ENCODE measurements at regions not wholly inside any gene's neighbourhood (a gene's known extent, or its start where the extent isn't known, plus 50 kb on each side); places are given as distances from the start of the nearest gene placed in this dataset.

DNA sequence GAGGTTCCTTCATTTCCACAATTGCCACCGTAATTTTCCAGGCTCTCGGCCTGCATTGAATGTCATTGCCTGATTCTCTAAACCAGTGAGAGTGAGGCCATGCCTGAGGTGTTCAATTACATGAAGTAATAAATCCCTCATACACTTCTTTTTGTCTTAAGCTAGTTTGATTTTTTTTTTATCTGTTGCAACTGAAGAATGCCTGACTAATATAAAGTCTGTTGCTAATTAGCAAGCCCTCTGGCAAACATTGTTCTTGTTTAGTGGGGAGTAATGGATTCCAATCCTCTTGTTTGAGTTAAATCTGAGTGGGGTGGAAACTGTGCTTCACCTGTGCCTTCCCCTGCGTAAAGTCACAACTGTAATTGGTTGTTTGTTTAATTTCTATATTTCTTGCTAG, 338.1 kb upstream of the ATP10B start:
- no peaks in the 10 kb centered on the region for H3K27me3 ChIP-seq (ENCODE audit: control insufficient read depth, insufficient read depth, low read length)
- no peak for ATAC-seq (ENCODE audit: low read depth in 2 of 2)
- no peaks in the 10 kb centered on the region for H3K9me3 ChIP-seq (ENCODE audit: control insufficient read depth in 2 of 2, low read length in 2 of 2)
- no peak overlapping the region for H3K4me3 ChIP-seq (ENCODE audit: low read depth, low read length)
- Mint-ChIP-seq H3K9me3 (no peaks in the 10 kb centered on the region), H3K27me3 (no peaks in the 10 kb centered on the region), H3K27ac (no peak overlapping the region), H3K4me3 (no peak overlapping the region), H3K36me3 (no peaks in the 10 kb centered on the region), H3K4me1 (no peaks in the 10 kb centered on the region)
- DNase-seq, result no peak
- no peak overlapping the region for H3K27ac ChIP-seq (ENCODE audit: insufficient read depth, low read length, poor library complexity, severe bottlenecking)
- no peaks in the 10 kb centered on the region for H3K36me3 ChIP-seq (ENCODE audit: control insufficient read depth, insufficient read depth, low read length)
- no peaks in the 10 kb centered on the region for H3K4me1 ChIP-seq (ENCODE audit: control insufficient read depth, insufficient read depth, low read length, poor library complexity, severe bottlenecking)

DNA sequence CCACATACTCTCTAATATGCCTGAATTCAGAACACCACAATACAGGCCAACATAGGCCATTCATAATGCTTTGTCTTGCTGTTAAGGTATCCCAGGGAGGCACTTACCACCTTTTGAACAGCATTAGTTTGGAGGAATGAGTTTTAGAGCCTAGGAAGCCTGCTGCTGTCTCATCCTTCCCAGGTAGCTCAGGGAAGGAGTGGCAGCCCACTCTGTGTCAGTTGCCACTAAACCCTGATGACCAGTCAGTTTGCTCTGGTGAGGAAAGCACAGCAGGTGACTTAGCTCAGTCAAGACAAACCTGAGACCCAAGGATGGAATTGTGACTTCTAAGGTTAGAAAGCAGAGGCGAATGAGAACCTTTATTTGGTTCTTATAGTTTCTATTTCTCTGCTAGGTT, 337.4 kb upstream of the ATP10B start:
- no peaks in the 10 kb centered on the region for H3K4me1 ChIP-seq (ENCODE audit: control insufficient read depth, insufficient read depth, low read length, poor library complexity, severe bottlenecking)
- H3K27me3 ChIP-seq (ENCODE audit: control insufficient read depth, insufficient read depth, low read length), result no peaks in the 10 kb centered on the region
- H3K27me3 Mint-ChIP-seq, result no peaks in the 10 kb centered on the region
- H3K4me1 Mint-ChIP-seq, result no peaks in the 10 kb centered on the region
- H3K4me3 ChIP-seq (ENCODE audit: low read depth, low read length), result no peak overlapping the region
- H3K36me3 ChIP-seq (ENCODE audit: control insufficient read depth, insufficient read depth, low read length), result no peaks in the 10 kb centered on the region
- no peak overlapping the region for H3K27ac Mint-ChIP-seq
- DNase-seq (no peak), ATAC-seq (ENCODE audit: low read depth in 2 of 2) (no peak)
- H3K9me3 ChIP-seq (ENCODE audit: control insufficient read depth in 2 of 2, low read length in 2 of 2), result no peaks in the 10 kb centered on the region
- no peaks in the 10 kb centered on the region for H3K36me3 Mint-ChIP-seq
- no peak overlapping the region for H3K27ac ChIP-seq (ENCODE audit: insufficient read depth, low read length, poor library complexity, severe bottlenecking)
- H3K9me3 Mint-ChIP-seq, result no peaks in the 10 kb centered on the region
- no peak overlapping the region for H3K4me3 Mint-ChIP-seq

DNA sequence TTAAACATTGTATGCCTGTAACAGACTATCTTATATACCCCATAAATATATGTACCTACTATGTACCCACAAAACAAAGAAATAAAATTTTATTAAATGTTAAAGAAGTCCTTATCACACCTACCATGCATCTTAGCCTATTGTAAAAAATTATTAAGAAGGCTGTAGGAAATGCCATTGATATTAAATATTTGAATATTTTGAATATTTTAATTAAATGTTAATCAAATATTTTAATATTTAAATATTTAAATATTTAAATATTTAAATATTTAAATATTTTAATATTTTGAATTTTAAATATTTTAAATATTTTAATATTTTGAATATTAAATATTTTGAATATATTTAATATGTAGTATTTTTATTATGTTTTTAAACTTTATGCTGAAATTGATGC, 331.5 kb upstream of the ATP10B start:
- Histone ChIP-seq H3K27ac (ENCODE audit: insufficient read depth, low read length, poor library complexity, severe bottlenecking) (no peak overlapping the region), H3K4me3 (ENCODE audit: low read depth, low read length) (no peak overlapping the region), H3K27me3 (ENCODE audit: control insufficient read depth, insufficient read depth, low read length) (no peaks in the 10 kb centered on the region), H3K4me1 (ENCODE audit: control insufficient read depth, insufficient read depth, low read length, poor library complexity, severe bottlenecking) (no peaks in the 10 kb centered on the region), H3K36me3 (ENCODE audit: control insufficient read depth, insufficient read depth, low read length) (no peaks in the 10 kb centered on the region), H3K9me3 (ENCODE audit: control insufficient read depth in 2 of 2, low read length in 2 of 2) (no peaks in the 10 kb centered on the region)
- ATAC-seq (ENCODE audit: low read depth in 2 of 2) (no peak), DNase-seq (no peak)
- Mint-ChIP-seq H3K4me1 (no peaks in the 10 kb centered on the region), H3K4me3 (no peak overlapping the region), H3K36me3 (no peaks in the 10 kb centered on the region), H3K27me3 (no peaks in the 10 kb centered on the region), H3K27ac (no peak overlapping the region), H3K9me3 (peaks cover 0 to 5% (median 0%) of the 10 kb centered on the region in 7 donors)

DNA sequence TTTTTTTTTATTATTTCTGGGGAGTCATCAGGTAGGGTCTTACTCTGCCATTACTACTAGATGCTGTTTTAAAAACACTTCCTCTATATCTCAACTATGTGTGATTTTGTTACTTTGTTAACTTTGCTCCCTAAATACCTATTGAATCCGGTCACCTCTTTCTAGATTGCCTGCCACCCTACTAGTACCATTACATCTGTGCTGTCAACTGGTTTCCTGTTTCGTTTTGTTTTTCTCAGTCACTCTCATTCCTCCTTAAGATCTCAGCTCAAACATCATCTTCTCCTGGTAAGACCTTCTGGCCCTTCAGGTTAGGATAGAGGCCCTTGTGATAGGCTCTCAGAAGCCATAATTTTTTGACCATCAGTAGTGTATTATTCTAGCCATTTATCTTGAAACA, 324.2 kb upstream of the ATP10B start:
- Mint-ChIP-seq H3K4me1 (no peaks in the 10 kb centered on the region), H3K36me3 (no peaks in the 10 kb centered on the region), H3K4me3 (no peak overlapping the region), H3K27me3 (no peaks in the 10 kb centered on the region), H3K9me3 (peaks cover 0 to 5% (median 1%) of the 10 kb centered on the region in 7 donors), H3K27ac (no peak overlapping the region)
- H3K4me3 ChIP-seq (ENCODE audit: low read depth, low read length), result no peak overlapping the region
- no peak for DNase-seq
- ATAC-seq (ENCODE audit: low read depth in 2 of 2), result no peak
- no peaks in the 10 kb centered on the region for H3K27me3 ChIP-seq (ENCODE audit: control insufficient read depth, insufficient read depth, low read length)
- no peaks in the 10 kb centered on the region for H3K36me3 ChIP-seq (ENCODE audit: control insufficient read depth, insufficient read depth, low read length)
- H3K9me3 ChIP-seq (ENCODE audit: control insufficient read depth in 2 of 2, low read length in 2 of 2), result no peaks in the 10 kb centered on the region
- no peak overlapping the region for H3K27ac ChIP-seq (ENCODE audit: insufficient read depth, low read length, poor library complexity, severe bottlenecking)
- H3K4me1 ChIP-seq (ENCODE audit: control insufficient read depth, insufficient read depth, low read length, poor library complexity, severe bottlenecking), result no peaks in the 10 kb centered on the region

DNA sequence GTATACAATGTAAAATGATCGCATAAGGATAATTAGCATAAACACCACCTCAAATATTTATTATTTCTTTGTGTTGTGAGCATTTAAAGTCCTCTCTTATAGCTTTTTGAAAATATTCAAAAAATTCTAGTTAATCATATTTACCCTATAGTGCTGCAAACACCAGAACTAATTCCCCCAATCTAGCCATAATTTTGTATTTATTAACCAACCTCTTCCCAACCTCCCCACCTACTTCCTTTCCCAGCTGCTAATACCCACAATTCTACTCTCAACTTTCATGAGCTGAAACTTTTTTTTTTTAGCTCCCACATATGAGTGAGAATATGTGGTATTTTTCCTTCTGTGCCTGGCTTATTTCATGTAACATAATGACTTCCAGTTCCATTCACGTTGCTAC, 317.8 kb upstream of the ATP10B start:
- ATAC-seq (ENCODE audit: low read depth in 2 of 2) (no peak), DNase-seq (no peak)
- Mint-ChIP-seq H3K36me3 (no peaks in the 10 kb centered on the region), H3K4me1 (no peaks in the 10 kb centered on the region), H3K27me3 (no peaks in the 10 kb centered on the region), H3K9me3 (peaks cover 0 to 1% (median 0%) of the 10 kb centered on the region in 7 donors), H3K27ac (no peak overlapping the region), H3K4me3 (no peak overlapping the region)
- no peaks in the 10 kb centered on the region for H3K4me1 ChIP-seq (ENCODE audit: control insufficient read depth, insufficient read depth, low read length, poor library complexity, severe bottlenecking)
- no peaks in the 10 kb centered on the region for H3K9me3 ChIP-seq (ENCODE audit: control insufficient read depth in 2 of 2, low read length in 2 of 2)
- no peak overlapping the region for H3K4me3 ChIP-seq (ENCODE audit: low read depth, low read length)
- no peak overlapping the region for H3K27ac ChIP-seq (ENCODE audit: insufficient read depth, low read length, poor library complexity, severe bottlenecking)
- no peaks in the 10 kb centered on the region for H3K36me3 ChIP-seq (ENCODE audit: control insufficient read depth, insufficient read depth, low read length)
- H3K27me3 ChIP-seq (ENCODE audit: control insufficient read depth, insufficient read depth, low read length), result no peaks in the 10 kb centered on the region

DNA sequence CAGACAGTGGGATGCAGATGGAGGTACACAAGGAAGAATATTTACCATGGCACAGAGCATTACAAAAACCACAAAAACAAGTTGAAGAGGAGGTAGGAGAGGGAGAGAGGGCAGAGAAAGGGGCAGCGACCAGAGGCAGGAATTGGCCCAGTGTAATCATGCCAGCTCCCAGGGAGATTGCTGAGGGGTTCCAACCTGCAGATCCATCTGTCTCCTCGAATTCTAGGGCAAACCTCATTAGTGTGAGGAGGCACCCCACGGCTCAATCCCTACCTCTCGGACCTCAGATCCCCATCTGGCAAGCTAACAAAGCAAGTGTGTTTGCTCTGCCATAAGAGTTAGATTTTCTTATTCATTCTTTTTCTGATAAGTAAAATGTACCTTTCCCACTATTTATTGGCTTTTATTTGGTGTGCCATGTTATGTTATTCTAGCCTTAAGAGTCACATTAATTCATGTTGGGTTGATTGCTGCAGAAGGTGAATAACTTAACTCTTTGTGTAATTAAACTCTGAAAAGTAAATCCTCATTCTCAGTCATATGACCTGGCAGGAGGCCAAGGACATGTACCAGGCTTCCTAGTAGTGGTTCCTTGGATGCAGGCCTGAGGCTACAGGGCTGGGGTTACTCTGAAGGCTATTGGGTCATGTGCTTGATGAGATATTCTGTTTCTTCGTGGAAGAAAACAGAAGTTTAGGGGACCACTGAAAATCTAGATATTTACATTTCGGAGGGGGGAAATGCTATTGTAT, 315.2 kb upstream of the ATP10B start:
- DNase-seq (no peak), ATAC-seq (ENCODE audit: low read depth in 2 of 2) (no peak)
- no peak overlapping the region for H3K4me3 Mint-ChIP-seq
- Histone ChIP-seq H3K9me3 (ENCODE audit: control insufficient read depth in 2 of 2, low read length in 2 of 2) (no peaks in the 10 kb centered on the region), H3K4me1 (ENCODE audit: control insufficient read depth, insufficient read depth, low read length, poor library complexity, severe bottlenecking) (no peaks in the 10 kb centered on the region), H3K36me3 (ENCODE audit: control insufficient read depth, insufficient read depth, low read length) (no peaks in the 10 kb centered on the region), H3K4me3 (ENCODE audit: low read depth, low read length) (no peak overlapping the region), H3K27ac (ENCODE audit: insufficient read depth, low read length, poor library complexity, severe bottlenecking) (no peak overlapping the region), H3K27me3 (ENCODE audit: control insufficient read depth, insufficient read depth, low read length) (no peaks in the 10 kb centered on the region)
- no peak overlapping the region for H3K27ac Mint-ChIP-seq
- peaks cover 0 to 4% (median 2%) of the 10 kb centered on the region in 7 donors for H3K9me3 Mint-ChIP-seq
- H3K36me3 Mint-ChIP-seq, result no peaks in the 10 kb centered on the region
- no peaks in the 10 kb centered on the region for H3K4me1 Mint-ChIP-seq
- no peaks in the 10 kb centered on the region for H3K27me3 Mint-ChIP-seq

DNA sequence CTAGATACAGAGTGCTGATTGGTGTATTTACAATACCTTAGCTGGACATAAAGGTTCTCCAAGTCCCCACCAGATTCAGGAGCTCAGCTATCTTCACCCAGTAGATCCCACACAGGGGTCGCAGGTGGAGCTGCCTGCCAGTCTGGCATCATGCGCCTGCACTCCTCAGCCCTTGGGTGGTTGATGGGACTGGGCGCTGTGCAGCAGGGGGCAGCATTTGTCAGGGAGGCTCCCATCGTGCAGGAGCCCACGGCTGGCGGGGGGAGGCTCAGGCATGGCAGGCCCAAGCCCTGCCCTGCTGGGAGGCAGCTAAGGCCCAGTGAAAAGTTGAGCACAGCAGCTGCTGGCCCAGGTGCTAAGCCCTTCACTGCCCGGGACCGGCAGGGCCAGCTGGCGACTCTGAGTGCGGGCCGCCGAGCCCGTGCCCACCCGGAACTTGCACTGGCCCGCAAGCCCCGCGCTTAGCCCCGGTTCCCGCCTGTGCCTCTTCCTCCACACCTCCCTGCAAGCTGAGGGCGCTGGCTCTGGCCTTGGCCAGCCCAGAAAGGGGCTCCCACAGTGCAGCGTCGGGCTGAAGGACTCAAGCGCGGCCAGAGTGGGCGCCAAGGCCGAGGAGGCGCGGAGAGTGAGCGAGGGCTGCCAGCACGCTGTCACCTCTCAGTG, 314.1 kb upstream of the ATP10B start:
- Histone ChIP-seq H3K36me3 (ENCODE audit: control insufficient read depth, insufficient read depth, low read length) (no peaks in the 10 kb centered on the region), H3K27ac (ENCODE audit: insufficient read depth, low read length, poor library complexity, severe bottlenecking) (no peak overlapping the region), H3K27me3 (ENCODE audit: control insufficient read depth, insufficient read depth, low read length) (no peaks in the 10 kb centered on the region), H3K4me1 (ENCODE audit: control insufficient read depth, insufficient read depth, low read length, poor library complexity, severe bottlenecking) (no peaks in the 10 kb centered on the region), H3K9me3 (ENCODE audit: control insufficient read depth in 2 of 2, low read length in 2 of 2) (no peaks in the 10 kb centered on the region), H3K4me3 (ENCODE audit: low read depth, low read length) (no peak overlapping the region)
- DNase-seq, result no peak
- ATAC-seq (ENCODE audit: low read depth in 2 of 2), result no peak
- Mint-ChIP-seq H3K36me3 (no peaks in the 10 kb centered on the region), H3K4me1 (no peaks in the 10 kb centered on the region), H3K9me3 (peaks cover 0 to 4% (median 2%) of the 10 kb centered on the region in 7 donors), H3K27me3 (no peaks in the 10 kb centered on the region), H3K27ac (no peak overlapping the region), H3K4me3 (no peak overlapping the region)

DNA sequence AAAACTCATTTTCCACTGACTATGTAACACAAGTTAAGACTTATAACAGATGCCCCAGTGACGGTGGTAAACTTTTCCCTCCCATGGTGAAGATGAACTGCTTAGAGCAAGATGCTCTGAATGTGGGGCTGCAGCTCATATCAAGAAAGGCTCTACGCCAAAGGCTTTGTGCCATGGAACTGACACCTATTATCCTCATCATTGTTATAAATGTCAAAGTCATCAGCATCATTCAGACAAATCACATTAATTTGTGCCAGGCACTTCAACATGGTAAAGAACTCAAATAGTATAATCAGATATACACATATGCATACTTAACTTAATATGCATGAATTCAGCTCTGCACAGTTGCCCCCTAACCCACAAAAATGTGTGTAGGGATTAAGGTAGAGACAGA, 305.9 kb upstream of the ATP10B start:
- ATAC-seq (ENCODE audit: low read depth in 2 of 2) (no peak), DNase-seq (no peak)
- H3K27ac ChIP-seq (ENCODE audit: insufficient read depth, low read length, poor library complexity, severe bottlenecking), result no peak overlapping the region
- no peaks in the 10 kb centered on the region for H3K4me1 ChIP-seq (ENCODE audit: control insufficient read depth, insufficient read depth, low read length, poor library complexity, severe bottlenecking)
- H3K4me3 ChIP-seq (ENCODE audit: low read depth, low read length), result no peak overlapping the region
- Mint-ChIP-seq H3K4me1 (no peaks in the 10 kb centered on the region), H3K36me3 (no peaks in the 10 kb centered on the region), H3K4me3 (no peak overlapping the region), H3K9me3 (peaks cover 0 to 7% (median 0%) of the 10 kb centered on the region in 7 donors), H3K27ac (no peak overlapping the region), H3K27me3 (no peaks in the 10 kb centered on the region)
- H3K27me3 ChIP-seq (ENCODE audit: control insufficient read depth, insufficient read depth, low read length), result no peaks in the 10 kb centered on the region
- H3K36me3 ChIP-seq (ENCODE audit: control insufficient read depth, insufficient read depth, low read length), result no peaks in the 10 kb centered on the region
- no peaks in the 10 kb centered on the region for H3K9me3 ChIP-seq (ENCODE audit: control insufficient read depth in 2 of 2, low read length in 2 of 2)
